DOHH2 (cell line): ENCODE measurements at regions not wholly inside any gene's neighbourhood (a gene's known extent, or its start where the extent isn't known, plus 50 kb on each side); places are given as distances from the start of the nearest gene placed in this dataset.

Experiments
- H3F3A ChIP-seq: fragments of 200-600 bp; sonication (generic), shearing (Covaris generic); 2 replicates; pipeline ENCODE4 v1.6.0; 2016; ENCODE audit warnings: antibody characterized with exemption, mild to moderate bottlenecking; ENCODE audit not compliant: control insufficient read depth, insufficient read depth
- H3K27ac ChIP-seq: fragments of 200-600 bp; sonication (generic); 2 replicates; pipeline ENCODE4 v1.5.1; 2014; ENCODE audit warnings: low read depth, mild to moderate bottlenecking, low read length, moderate library complexity
- H3K27me3 ChIP-seq: fragments of 200-600 bp; sonication (generic); 2 replicates; pipeline ENCODE4 v1.6.1; 2014; ENCODE audit warnings: mild to moderate bottlenecking, low read length, mixed read lengths; ENCODE audit not compliant: control insufficient read depth
- H3K36me3 ChIP-seq: fragments of 200-600 bp; sonication (generic); 2 replicates; pipeline ENCODE4 v1.6.1; 2014; ENCODE audit warnings: mild to moderate bottlenecking, low read length, moderate library complexity, mixed read lengths; ENCODE audit not compliant: control insufficient read depth
- H3K4me1 ChIP-seq: fragments of 200-600 bp; sonication (generic); 2 replicates; pipeline ENCODE4 v1.6.1; 2014; ENCODE audit warnings: mild to moderate bottlenecking, low read length, mixed read lengths; ENCODE audit not compliant: control insufficient read depth
- H3K4me2 ChIP-seq: fragments of 200-600 bp; sonication (generic); 2 replicates; pipeline ENCODE4 v1.6.0; 2014; ENCODE audit warnings: mild to moderate bottlenecking, low read length, moderate library complexity
- H3K4me3 ChIP-seq: fragments of 200-600 bp; sonication (generic); 2 replicates; pipeline ENCODE4 v1.5.1; 2014; ENCODE audit warnings: mild to moderate bottlenecking, low read length, mixed read lengths
- H3K79me2 ChIP-seq: fragments of 200-600 bp; sonication (generic); 2 replicates; pipeline ENCODE4 v1.6.1; 2014; ENCODE audit warnings: mild to moderate bottlenecking, low read length, mixed read lengths; ENCODE audit not compliant: control insufficient read depth
- H3K9me2 ChIP-seq: fragments of 200-600 bp; sonication (generic); replicated peaks from 2 replicates; pipeline ENCODE4 v1.6.1; 2014; ENCODE audit warnings: mild to moderate bottlenecking, low read length, mixed read lengths; ENCODE audit not compliant: control insufficient read depth
- H3K9me3 ChIP-seq: fragments of 200-600 bp; sonication (generic); 2 replicates; pipeline ENCODE4 v1.6.1; 2014; ENCODE audit warnings: antibody characterized with exemption, low read length, mixed read lengths; ENCODE audit not compliant: control insufficient read depth, insufficient read depth
- H4K20me1 ChIP-seq: fragments of 200-600 bp; sonication (generic); 2 replicates; pipeline ENCODE4 v1.6.0; 2014; ENCODE audit warnings: low read depth, mild to moderate bottlenecking, antibody characterized with exemption, low read length, moderate library complexity; ENCODE audit not compliant: control insufficient read depth, insufficient read depth
- EZH2phosphoT487 ChIP-seq: fragments of 200-600 bp; sonication (generic); IDR thresholded peaks from 2 replicates; pipeline ENCODE4 v1.6.1; 2017; ENCODE audit warnings: borderline replicate concordance, mild to moderate bottlenecking, antibody characterized with exemption, low read length, moderate library complexity, mixed read lengths
- TF ChIP-seq, protein P1 (sequence below): fragments of 200-600 bp; sonication (generic); IDR thresholded peaks from one replicate; pipeline ENCODE4 v1.5.1; 2014; ENCODE audit warnings: antibody characterized with exemption, mild to moderate bottlenecking, low read depth, low read length; ENCODE audit not compliant: poor library complexity, severe bottlenecking

DNA sequence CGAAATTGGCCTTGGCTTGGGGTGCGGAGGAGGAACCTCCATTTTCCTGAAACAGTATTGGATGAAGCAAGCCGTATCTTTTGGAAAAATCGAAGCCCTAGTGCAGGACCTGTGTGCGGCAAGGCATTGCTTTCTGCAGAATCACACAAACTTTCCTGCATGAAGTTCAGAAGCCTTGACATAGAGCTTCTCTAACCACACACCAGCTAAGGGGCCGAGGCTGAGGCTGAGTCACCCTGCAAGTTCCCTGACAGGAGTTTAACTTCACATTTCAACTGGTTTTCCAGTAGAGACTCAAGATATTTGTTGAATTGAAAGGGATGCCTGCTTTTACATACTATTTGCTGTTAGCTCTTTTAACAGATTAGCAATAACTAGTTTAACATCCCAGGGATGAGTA is 67.8 kb downstream of the TCF20 start:
- Histone ChIP-seq H3K27ac (no peak overlapping the region), H3K9me3 (no peaks in the 10 kb centered on the region), H3K79me2 (peaks cover 96% of the 10 kb centered on the region), H3K27me3 (no peaks in the 10 kb centered on the region), H3K9me2 (no peaks in the 10 kb centered on the region), H3K4me3 (no peak overlapping the region), H3K36me3 (peaks cover 27% of the 10 kb centered on the region; the same call in 1 of the 2 replicates), H3K4me2 (no peak overlapping the region), H3K4me1 (no peaks in the 10 kb centered on the region), H3F3A (no peaks in the 10 kb centered on the region), H4K20me1 (peaks cover 13% of the 10 kb centered on the region)
- TF ChIP-seq EZH2phosphoT487, result no peak
- TF ChIP-seq, protein P1, sequence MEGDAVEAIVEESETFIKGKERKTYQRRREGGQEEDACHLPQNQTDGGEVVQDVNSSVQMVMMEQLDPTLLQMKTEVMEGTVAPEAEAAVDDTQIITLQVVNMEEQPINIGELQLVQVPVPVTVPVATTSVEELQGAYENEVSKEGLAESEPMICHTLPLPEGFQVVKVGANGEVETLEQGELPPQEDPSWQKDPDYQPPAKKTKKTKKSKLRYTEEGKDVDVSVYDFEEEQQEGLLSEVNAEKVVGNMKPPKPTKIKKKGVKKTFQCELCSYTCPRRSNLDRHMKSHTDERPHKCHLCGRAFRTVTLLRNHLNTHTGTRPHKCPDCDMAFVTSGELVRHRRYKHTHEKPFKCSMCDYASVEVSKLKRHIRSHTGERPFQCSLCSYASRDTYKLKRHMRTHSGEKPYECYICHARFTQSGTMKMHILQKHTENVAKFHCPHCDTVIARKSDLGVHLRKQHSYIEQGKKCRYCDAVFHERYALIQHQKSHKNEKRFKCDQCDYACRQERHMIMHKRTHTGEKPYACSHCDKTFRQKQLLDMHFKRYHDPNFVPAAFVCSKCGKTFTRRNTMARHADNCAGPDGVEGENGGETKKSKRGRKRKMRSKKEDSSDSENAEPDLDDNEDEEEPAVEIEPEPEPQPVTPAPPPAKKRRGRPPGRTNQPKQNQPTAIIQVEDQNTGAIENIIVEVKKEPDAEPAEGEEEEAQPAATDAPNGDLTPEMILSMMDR, result no peak

DNA sequence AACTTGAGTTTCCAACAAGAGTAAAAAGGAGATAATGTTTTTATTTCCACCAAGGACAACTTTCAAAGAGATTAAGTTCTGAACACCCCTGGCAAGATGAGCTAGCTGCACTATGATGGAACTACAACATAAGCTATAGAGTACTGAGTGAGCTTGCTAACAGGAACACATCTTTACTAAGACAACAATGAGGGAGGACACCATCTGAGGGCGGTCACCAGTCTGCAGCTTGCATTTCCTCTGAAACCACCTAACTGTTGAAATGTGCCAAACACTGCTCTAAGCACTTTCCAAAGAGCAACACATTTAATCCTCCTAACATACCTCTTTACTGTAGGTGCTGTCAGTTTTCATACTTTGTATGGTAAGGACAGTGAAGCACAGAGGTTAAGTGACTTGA is 68.4 kb downstream of the TCF20 start:
- TF ChIP-seq, protein P1, result no peak
- TF ChIP-seq EZH2phosphoT487, result no peak
- H3K79me2 ChIP-seq, result peaks cover 96% of the 10 kb centered on the region
- no peak overlapping the region for H3K4me2 ChIP-seq
- peaks cover 26% of the 10 kb centered on the region; the same call in 1 of the 2 replicates for H3K36me3 ChIP-seq
- peaks cover 13% of the 10 kb centered on the region for H4K20me1 ChIP-seq
- H3K9me2 ChIP-seq, result no peaks in the 10 kb centered on the region
- H3K4me3 ChIP-seq, result no peak overlapping the region
- H3F3A ChIP-seq, result no peaks in the 10 kb centered on the region
- no peaks in the 10 kb centered on the region for H3K27me3 ChIP-seq
- no peaks in the 10 kb centered on the region for H3K9me3 ChIP-seq
- no peaks in the 10 kb centered on the region for H3K4me1 ChIP-seq
- H3K27ac ChIP-seq, result no peak overlapping the region

DNA sequence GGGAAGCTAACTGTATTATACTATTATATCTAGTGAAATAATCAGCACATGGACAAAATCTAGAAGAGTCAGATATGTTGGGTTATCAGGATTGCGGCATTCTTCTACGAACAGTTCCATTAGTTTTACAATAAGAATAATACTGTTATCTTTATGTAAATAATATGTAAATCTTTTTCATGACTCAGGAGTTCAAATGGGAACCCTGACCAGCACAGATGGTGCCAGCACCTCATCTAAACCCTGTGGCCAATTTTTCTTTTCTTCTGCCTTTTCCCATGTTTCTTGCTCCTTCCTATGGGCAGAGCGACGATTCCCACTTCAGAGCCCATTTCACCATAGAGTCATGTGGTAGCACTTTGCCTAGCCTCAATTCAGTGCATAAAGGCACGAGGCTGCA is 68.4 kb upstream of the CYP2D6 start:
- Histone ChIP-seq H3K9me3 (no peaks in the 10 kb centered on the region), H3F3A (no peaks in the 10 kb centered on the region), H3K4me3 (no peak overlapping the region), H3K4me1 (no peaks in the 10 kb centered on the region), H3K27ac (no peak overlapping the region), H3K36me3 (peaks cover 11% of the 10 kb centered on the region; the same call in 1 of the 2 replicates), H3K79me2 (peaks cover 97% of the 10 kb centered on the region), H3K9me2 (no peaks in the 10 kb centered on the region), H3K4me2 (no peak overlapping the region), H3K27me3 (no peaks in the 10 kb centered on the region), H4K20me1 (peaks cover 23% of the 10 kb centered on the region)
- no peak for TF ChIP-seq EZH2phosphoT487
- TF ChIP-seq, protein P1, result no peak
